A204.1 (cell line): ENCODE measurements at regions not wholly inside any gene's neighbourhood (a gene's known extent, or its start where the extent isn't known, plus 50 kb on each side); places are given as distances from the start of the nearest gene placed in this dataset.

Source experiments
- FAIRE-seq: peaks from 2 replicates; lab custom pipeline; 2012; peaks lifted over from hg19 to GRCh38; lab: Jason Lieb, UNC

GRCh38 chr4:11628093-11628725, 199.5 kb upstream of the HS3ST1 start:
- no peak for FAIRE-seq

GRCh38 chr4:11626066-11626465, 197.4 kb upstream of the HS3ST1 start:
- FAIRE-seq, result no peak

- FAIRE-seq, result no peak
These were observed 196.5 kb upstream of the HS3ST1 start for GRCh38 chr4:11625211-11625610.

GRCh38 chr4:11624370-11624769, 195.7 kb upstream of the HS3ST1 start:
- FAIRE-seq, result no peak

GRCh38 chr4:11623726-11624037, 195.0 kb upstream of the HS3ST1 start:
- FAIRE-seq, result no peak

- no peak for FAIRE-seq
These were observed 194.4 kb upstream of the HS3ST1 start for GRCh38 chr4:11622961-11623725.

GRCh38 chr4:11620861-11621260, 192.2 kb upstream of the HS3ST1 start:
- no peak for FAIRE-seq

- FAIRE-seq, result no peak
These were observed 190.1 kb upstream of the HS3ST1 start for GRCh38 chr4:11618666-11619282.

- no peak for FAIRE-seq
These were observed 188.2 kb upstream of the HS3ST1 start for GRCh38 chr4:11616856-11617255.

- no peak for FAIRE-seq
These were observed 186.9 kb upstream of the HS3ST1 start for GRCh38 chr4:11615601-11616000.

- FAIRE-seq, result no peak
These were observed 185.7 kb upstream of the HS3ST1 start for GRCh38 chr4:11614426-11614825.

GRCh38 chr4:11611868-11612267, 183.2 kb upstream of the HS3ST1 start:
- FAIRE-seq, result no peak

GRCh38 chr4:11609751-11610150, 181.1 kb upstream of the HS3ST1 start:
- FAIRE-seq, result no peak

- no peak for FAIRE-seq
These were observed 180.3 kb upstream of the HS3ST1 start for GRCh38 chr4:11608992-11609391.

GRCh38 chr4:11606078-11606477, 177.4 kb upstream of the HS3ST1 start:
- no peak for FAIRE-seq

- FAIRE-seq, result no peak
These were observed 176.9 kb upstream of the HS3ST1 start for GRCh38 chr4:11605597-11605996.

GRCh38 chr4:11604821-11605220, 176.1 kb upstream of the HS3ST1 start:
- no peak for FAIRE-seq

GRCh38 chr4:11603591-11604194, 175.0 kb upstream of the HS3ST1 start:
- FAIRE-seq, result no peak

GRCh38 chr4:11602606-11603340, 174.1 kb upstream of the HS3ST1 start:
- no peak for FAIRE-seq

- no peak for FAIRE-seq
These were observed 170.4 kb upstream of the HS3ST1 start for GRCh38 chr4:11599064-11599463.

- no peak for FAIRE-seq
These were observed 169.9 kb upstream of the HS3ST1 start for GRCh38 chr4:11598591-11598990.

GRCh38 chr4:11597506-11597905, 168.8 kb upstream of the HS3ST1 start:
- FAIRE-seq, result no peak

- no peak for FAIRE-seq
These were observed 168.3 kb upstream of the HS3ST1 start for GRCh38 chr4:11596989-11597388.
